ENCODE measurements at regions not wholly inside any gene's neighbourhood (a gene's known extent, or its start where the extent isn't known, plus 50 kb on each side); places are given as distances from the start of the nearest gene placed in this dataset.

GRCh38 chr12:77131977-77132490 is 66.7 kb upstream of the E2F7 start:
- intact Hi-C loops (cut with DNase I), result no loop called here
- no peak for DNase-seq

GRCh38 chr12:77130193-77130592 is 64.8 kb upstream of the E2F7 start:
- TF ChIP-seq POLR2A (IDR thresholded peaks at IDR 0.05), result no peak
- TF ChIP-seq CTCF (IDR thresholded peaks at IDR 0.05), result no peak

More at GRCh38 chr12:77131977-77132490, 66.7 kb upstream of the E2F7 start:
- TF ChIP-seq POLR2A (IDR thresholded peaks at IDR 0.05) (no peak), CTCF (IDR thresholded peaks at IDR 0.05) (no peak)
- no peak overlapping the region for H3K27ac ChIP-seq
- H3K4me3 ChIP-seq, result no peak overlapping the region
- H3K27me3 ChIP-seq, result no peaks in the 10 kb centered on the region
- no peaks in the 10 kb centered on the region for H3K9me3 ChIP-seq (replicated peaks in 1 of 3)
- H3K36me3 ChIP-seq (replicated peaks in 1 of 2), result no peaks in the 10 kb centered on the region
- WGBS, 4 donors, result 63 to 72% (median 67%) methylated on average over 2 of the region's 2 CpGs
- H3K4me1 ChIP-seq (replicated peaks in 1 of 2), result no peaks in the 10 kb centered on the region

GRCh38 chr12:77124767-77125166 is 59.4 kb upstream of the E2F7 start:
- DNase-seq, result no peak
- Histone ChIP-seq H3K9me3 (replicated peaks in 1 of 3) (no peaks in the 10 kb centered on the region), H3K4me1 (replicated peaks in 1 of 2) (no peaks in the 10 kb centered on the region), H3K27ac (no peak overlapping the region), H3K4me3 (no peak overlapping the region), H3K27me3 (no peaks in the 10 kb centered on the region), H3K36me3 (replicated peaks in 1 of 2) (no peaks in the 10 kb centered on the region)
- WGBS, 4 donors, result 50 to 56% (median 53%) methylated on average over 2 of the region's 2 CpGs
- TF ChIP-seq POLR2A (IDR thresholded peaks at IDR 0.05), result no peak
- TF ChIP-seq CTCF (IDR thresholded peaks at IDR 0.05), result no peak
- intact Hi-C loops (cut with DNase I), result no loop called here

More at GRCh38 chr12:77130193-77130592, 64.8 kb upstream of the E2F7 start:
- H3K9me3 ChIP-seq (replicated peaks in 1 of 3), result no peaks in the 10 kb centered on the region
- H3K27ac ChIP-seq, result no peak overlapping the region
- H3K36me3 ChIP-seq (replicated peaks in 1 of 2), result no peaks in the 10 kb centered on the region
- no peak overlapping the region for H3K4me3 ChIP-seq
- 44 to 58% (median 55%) methylated on average over 6 of the region's 6 CpGs for WGBS, 4 donors
- intact Hi-C loops (cut with DNase I), result no loop called here
- H3K27me3 ChIP-seq, result no peaks in the 10 kb centered on the region
- H3K4me1 ChIP-seq (replicated peaks in 1 of 2), result no peaks in the 10 kb centered on the region
- DNase-seq, result no peak

GRCh38 chr12:77122661-77123060 is 57.3 kb upstream of the E2F7 start:
- intact Hi-C loops (cut with DNase I), result no loop called here
- no peak for DNase-seq
- no peak overlapping the region for H3K4me3 ChIP-seq
- H3K9me3 ChIP-seq (replicated peaks in 1 of 3), result no peaks in the 10 kb centered on the region
- TF ChIP-seq POLR2A (IDR thresholded peaks at IDR 0.05) (no peak), CTCF (IDR thresholded peaks at IDR 0.05) (no peak)
- H3K27me3 ChIP-seq, result no peaks in the 10 kb centered on the region
- no peaks in the 10 kb centered on the region for H3K4me1 ChIP-seq (replicated peaks in 1 of 2)
- no peak overlapping the region for H3K27ac ChIP-seq
- H3K36me3 ChIP-seq (replicated peaks in 1 of 2), result no peaks in the 10 kb centered on the region

All from adrenal gland (tissue), 9 donors.